ENCODE measurements at regions not wholly inside any gene's neighbourhood (a gene's known extent, or its start where the extent isn't known, plus 50 kb on each side); places are given as distances from the start of the nearest gene placed in this dataset.
"Not testable (repeated sequence)": the region's sequence is repeated elsewhere in the genome, so short reads cannot be mapped to it uniquely, and the experiment has no call there.

GRCh38 chr18:9007700-9008099 is 94.8 kb upstream of the NDUFV2 start:
- TF ChIP-seq CTCF (IDR thresholded peaks at IDR 0.05; ENCODE audit: low read depth, low read length, poor library complexity, severe bottlenecking); EZH2phosphoT487 (IDR thresholded peaks at IDR 0.05; ENCODE audit: borderline replicate concordance, low read length): not testable (repeated sequence)
